Spleen (tissue), 11 donors: ENCODE measurements at regions not wholly inside any gene's neighbourhood (a gene's known extent, or its start where the extent isn't known, plus 50 kb on each side); places are given as distances from the start of the nearest gene placed in this dataset.

Source experiments
- DNase-seq: peaks from one replicate; pipeline ENCODE4 v3.0.0-alpha.2; 2020
- H3K27ac ChIP-seq, 8 donors: fragments of 200-600 bp; sonication (generic) in 7 of 8; 1 replicate in 4 of 8; 2 replicates in 4 of 8; pipeline versions ENCODE4 v1.5.0 to v1.8.0; 2016 to 2021; ENCODE audit warnings: inconsistent platforms in 4 of 8, mild to moderate bottlenecking in 4 of 8, moderate library complexity in 1 of 8
- H3K27me3 ChIP-seq, 7 donors: fragments of 200-600 bp; sonication (generic) in 6 of 7; replicated peaks in 1 of 7; 1 replicate in 4 of 7; 2 replicates in 3 of 7; pipeline versions ENCODE4 v1.5.0 to v1.8.0; 2016 to 2021; ENCODE audit warnings: inconsistent platforms in 3 of 7, mild to moderate bottlenecking in 1 of 7
- H3K36me3 ChIP-seq, 6 donors: fragments of 200-600 bp; sonication (generic) in 5 of 6; 1 replicate in 4 of 6; 2 replicates in 2 of 6; pipeline versions ENCODE4 v1.5.0 to v1.8.0; 2016 to 2021; ENCODE audit warnings: inconsistent platforms in 2 of 6
- H3K4me1 ChIP-seq, 6 donors: fragments of 200-600 bp; sonication (generic) in 5 of 6; 1 replicate in 3 of 6; 2 replicates in 3 of 6; pipeline versions ENCODE4 v1.5.0 to v1.8.0; 2016 to 2021; ENCODE audit warnings: inconsistent platforms in 3 of 6
- H3K4me3 ChIP-seq, 8 donors: fragments of 200-600 bp; sonication (generic) in 7 of 8; 1 replicate in 4 of 8; 2 replicates in 4 of 8; pipeline versions ENCODE4 v1.5.0 to v1.8.0; 2016 to 2021; ENCODE audit warnings: inconsistent platforms in 4 of 8, mild to moderate bottlenecking in 4 of 8, moderate library complexity in 2 of 8
- H3K9me3 ChIP-seq, 8 donors: fragments of 200-600 bp; sonication (generic) in 7 of 8; 1 replicate in 4 of 8; 2 replicates in 4 of 8; pipeline versions ENCODE4 v1.5.0 to v1.8.0; 2016 to 2021; ENCODE audit warnings: inconsistent platforms in 4 of 8
- CTCF ChIP-seq, 11 experiments: fragments of 200-600 bp in 7 of 11; fragments of 450-650 bp in 4 of 11; sonication (generic) in 4 of 11; IDR thresholded peaks in 8 of 11; conservative IDR thresholded peaks in 3 of 11; 1 replicate in 7 of 11; 2 replicates in 4 of 11; pipeline versions ENCODE4 v1.4.0 to v1.8.0; 2016 to 2021; ENCODE audit warnings: antibody characterized with exemption in 11 of 11, inconsistent platforms in 4 of 11, mild to moderate bottlenecking in 1 of 11
- POLR2A ChIP-seq, 3 donors: fragments of 450-650 bp; IDR thresholded peaks; one replicate each; pipeline ENCODE4 v1.5.1; 2017; ENCODE audit warnings: antibody characterized with exemption in 3 of 3, mild to moderate bottlenecking in 1 of 3
- POLR2AphosphoS5 ChIP-seq, 3 donors: sonication (generic); formaldehyde crosslinking; IDR thresholded peaks; one replicate each; pipeline ENCODE4 v1.5.1; 2017; ENCODE audit warnings: antibody characterized with exemption in 3 of 3
- WGBS, 5 donors: extraction: QIAGEN DNeasy Blood & Tissue Kit in 3 of 5; methylation state at CpG; one replicate each; pipeline versions ENCODE4 v1.1.5 to v1.1.7; 2013 to 2018; 5-methylcytosine and 5-hydroxymethylcytosine counted together
- intact Hi-C: fragments of 100-400 bp; cut with DNase I; formaldehyde crosslinking; loops from one replicate; pipeline ENCODE4 v1.15.0; 2023; ENCODE audit warnings: low total_unique reads
- donor health status: healthy with polysubstance abuse.
- donor health status: DM: no; HTN: no; CAD: no; lungs with moderate emphysema.
- donor health status: DM: no; HTN: no; CAD: no.
- donor health status: Bipolar disorder and iron deficiency.
- donor health status: healthy.
- donor health status: DM: no; HTN: no; CAD: no.
- donor health status: DM: yes; HTN: yes; CAD: no.

GRCh38 chr11:116108161-116108560 is 603.9 kb upstream of the CADM1 start:
- intact Hi-C loops = no loop called here

GRCh38 chr11:116107229-116107628 is 603.0 kb upstream of the CADM1 start:
- Histone ChIP-seq H3K4me3 (no peak overlapping the region), H3K9me3 (no peaks in the 10 kb centered on the region), H3K27ac (no peak overlapping the region), H3K36me3 (no peaks in the 10 kb centered on the region), H3K27me3 (peaks cover 0 to 3% (median 0%) of the 10 kb centered on the region in 7 donors), H3K4me1 (no peaks in the 10 kb centered on the region)
- TF ChIP-seq POLR2A (IDR thresholded peaks at IDR 0.05) (no peak), CTCF (IDR thresholded peaks at IDR 0.05 in 8 of 11, conservative IDR thresholded peaks at IDR 0.05 in 3 of 11) (no peak), POLR2AphosphoS5 (IDR thresholded peaks at IDR 0.05) (no peak)
- intact Hi-C loops = no loop called here
- WGBS, 5 donors = 55 to 82% (median 77%) methylated on average over 3 of the region's 3 CpGs
- no peak for DNase-seq

More at GRCh38 chr11:116108161-116108560, 603.9 kb upstream of the CADM1 start:
- 58 to 71% (median 63%) methylated on average over 2 of the region's 2 CpGs for WGBS, 5 donors
- H3K9me3 ChIP-seq = peaks cover 0 to 7% (median 3%) of the 10 kb centered on the region in 8 donors
- H3K4me1 ChIP-seq = no peaks in the 10 kb centered on the region
- H3K27ac ChIP-seq = no peak overlapping the region
- no peak for DNase-seq
- no peak for TF ChIP-seq POLR2A (IDR thresholded peaks at IDR 0.05)
- no peak for TF ChIP-seq POLR2AphosphoS5 (IDR thresholded peaks at IDR 0.05)
- no peak for TF ChIP-seq CTCF (IDR thresholded peaks at IDR 0.05 in 8 of 11, conservative IDR thresholded peaks at IDR 0.05 in 3 of 11)
- H3K4me3 ChIP-seq = no peak overlapping the region
- peaks cover 0 to 7% (median 0%) of the 10 kb centered on the region in 7 donors for H3K27me3 ChIP-seq
- H3K36me3 ChIP-seq = no peaks in the 10 kb centered on the region

GRCh38 chr11:116104498-116105174 is 600.4 kb upstream of the CADM1 start:
- no peak for DNase-seq
- no peak overlapping the region for H3K4me3 ChIP-seq
- H3K9me3 ChIP-seq = no peaks in the 10 kb centered on the region
- TF ChIP-seq POLR2AphosphoS5 (IDR thresholded peaks at IDR 0.05) (no peak), POLR2A (IDR thresholded peaks at IDR 0.05) (no peak), CTCF (IDR thresholded peaks at IDR 0.05 in 8 of 11, conservative IDR thresholded peaks at IDR 0.05 in 3 of 11) (no peak)
- intact Hi-C loops = no loop called here
- H3K4me1 ChIP-seq = no peaks in the 10 kb centered on the region
- H3K27ac ChIP-seq = no peak overlapping the region
- peaks cover 0 to 3% (median 0%) of the 10 kb centered on the region in 7 donors for H3K27me3 ChIP-seq
- 59 to 68% (median 65%) methylated on average over 4 of the region's 4 CpGs for WGBS, 5 donors
- no peaks in the 10 kb centered on the region for H3K36me3 ChIP-seq

- Histone ChIP-seq H3K9me3 (no peaks in the 10 kb centered on the region), H3K4me3 (no peak overlapping the region), H3K27ac (no peak overlapping the region), H3K27me3 (peaks cover 0 to 4% (median 0%) of the 10 kb centered on the region in 7 donors), H3K36me3 (no peaks in the 10 kb centered on the region), H3K4me1 (no peaks in the 10 kb centered on the region)
- no peak for DNase-seq
- 84 to 95% (median 91%) methylated on average over 3 of the region's 3 CpGs for WGBS, 5 donors
- TF ChIP-seq POLR2AphosphoS5 (IDR thresholded peaks at IDR 0.05) (no peak), CTCF (IDR thresholded peaks at IDR 0.05 in 8 of 11, conservative IDR thresholded peaks at IDR 0.05 in 3 of 11) (no peak), POLR2A (IDR thresholded peaks at IDR 0.05) (no peak)
- intact Hi-C loops = no loop called here
Observed at GRCh38 chr11:116101902-116102301, 597.7 kb upstream of the CADM1 start.
